Posterior cingulate gyrus (tissue), 11 donors: ENCODE measurements at regions not wholly inside any gene's neighbourhood (a gene's known extent, or its start where the extent isn't known, plus 50 kb on each side); places are given as distances from the start of the nearest gene placed in this dataset.

Source experiments
- DNase-seq, 10 donors: peaks; one replicate each; pipeline versions ENCODE4 v3.0.0 to v3.0.0-alpha.2; 2020 to 2021; ENCODE audit warnings: mixed read lengths in 3 of 10
- intact Hi-C: fragments of 100-400 bp; cut with DNase I; formaldehyde crosslinking; loops from one replicate; pipeline ENCODE4 v1.15.1; 2023

GRCh38 chr1:185593271-185593670 is 140.9 kb upstream of the HMCN1 start:
- intact Hi-C loops, result no loop called here
- DNase-seq, result no peak

DNA sequence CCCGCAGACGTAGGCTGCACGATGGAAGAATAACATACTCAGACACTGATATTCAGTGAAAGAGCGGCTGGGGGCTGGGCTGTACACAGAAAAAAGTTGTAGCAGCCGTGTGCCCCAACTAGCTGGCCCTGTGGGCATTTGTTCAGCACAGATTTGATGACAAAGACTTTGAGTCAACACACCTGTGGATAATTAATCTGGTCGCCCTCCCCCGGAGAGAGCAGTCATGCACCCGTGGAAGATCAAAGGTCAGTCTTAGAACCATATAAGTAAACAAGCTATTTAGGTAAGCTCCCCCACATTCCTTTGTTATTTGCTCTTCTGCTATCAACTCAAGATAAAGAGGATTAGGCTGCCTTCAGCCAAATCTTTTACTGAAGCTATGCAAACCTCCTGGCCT is 148.4 kb upstream of the HMCN1 start:
- DNase-seq, result no peak
- intact Hi-C loops, result no loop called here

DNA sequence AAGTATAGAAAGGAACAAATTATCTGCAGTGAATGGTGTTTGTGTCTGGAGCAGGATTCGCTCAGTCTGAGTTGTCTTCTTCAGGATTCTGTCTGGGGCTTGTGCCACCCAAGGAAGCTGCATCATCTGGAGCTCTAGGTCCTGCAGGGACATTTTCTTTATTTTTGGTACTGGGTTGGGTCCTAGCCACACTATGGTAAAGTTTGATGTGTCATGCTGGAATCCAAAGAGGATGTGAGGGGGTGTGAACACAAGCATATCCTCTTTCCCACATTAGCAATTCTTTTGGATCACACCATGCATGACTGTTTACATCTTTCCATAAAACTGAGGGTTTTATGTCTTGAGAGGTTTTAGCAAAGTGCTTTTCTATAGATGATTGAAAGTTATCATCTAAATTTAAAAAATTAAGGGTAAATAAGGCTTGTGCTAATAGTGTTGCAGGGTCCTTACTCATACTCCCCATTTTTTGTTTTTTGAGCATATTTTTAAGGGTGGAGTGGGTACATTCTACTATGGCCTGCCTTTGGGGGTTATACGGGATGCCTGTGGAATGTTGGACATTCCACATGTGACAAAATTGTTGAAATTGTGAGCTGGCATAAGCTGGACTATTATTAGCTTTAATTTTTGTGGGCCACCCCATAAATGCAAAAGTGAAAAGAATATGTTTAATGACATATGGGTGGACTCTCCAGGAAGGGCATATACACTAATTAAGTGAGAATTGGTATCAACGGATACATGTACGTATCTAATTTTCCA is 152.0 kb upstream of the HMCN1 start:
- intact Hi-C loops, result no loop called here

GRCh38 chr1:185581020-185581419 is 153.2 kb upstream of the HMCN1 start:
- DNase-seq, result no peak
- intact Hi-C loops, result no loop called here

More for the DNA sequence above, 152.0 kb upstream of the HMCN1 start:
- peak in 1 of 10 donors; percentile 8 for DNase-seq

DNA sequence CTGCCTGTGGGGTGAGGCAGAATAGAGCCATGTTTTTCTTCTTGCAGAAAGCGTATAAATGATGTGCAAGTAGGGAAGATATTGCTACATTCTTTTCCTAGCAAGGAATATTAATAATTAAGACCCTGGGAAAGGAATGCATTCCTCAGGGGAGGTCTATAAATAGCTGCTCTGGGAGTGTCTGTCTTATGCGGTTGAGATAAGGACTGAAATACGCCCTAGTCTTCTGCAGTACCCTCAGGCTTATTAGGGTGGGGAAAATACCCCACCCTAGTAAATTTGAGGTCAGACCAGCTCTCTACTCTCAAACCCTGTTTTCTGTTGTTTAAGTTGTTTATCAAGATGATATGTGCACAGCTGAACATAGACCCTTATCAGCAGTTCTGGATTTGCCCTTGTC is 155.9 kb upstream of the HMCN1 start:
- no peak for DNase-seq
- intact Hi-C loops, result no loop called here

DNA sequence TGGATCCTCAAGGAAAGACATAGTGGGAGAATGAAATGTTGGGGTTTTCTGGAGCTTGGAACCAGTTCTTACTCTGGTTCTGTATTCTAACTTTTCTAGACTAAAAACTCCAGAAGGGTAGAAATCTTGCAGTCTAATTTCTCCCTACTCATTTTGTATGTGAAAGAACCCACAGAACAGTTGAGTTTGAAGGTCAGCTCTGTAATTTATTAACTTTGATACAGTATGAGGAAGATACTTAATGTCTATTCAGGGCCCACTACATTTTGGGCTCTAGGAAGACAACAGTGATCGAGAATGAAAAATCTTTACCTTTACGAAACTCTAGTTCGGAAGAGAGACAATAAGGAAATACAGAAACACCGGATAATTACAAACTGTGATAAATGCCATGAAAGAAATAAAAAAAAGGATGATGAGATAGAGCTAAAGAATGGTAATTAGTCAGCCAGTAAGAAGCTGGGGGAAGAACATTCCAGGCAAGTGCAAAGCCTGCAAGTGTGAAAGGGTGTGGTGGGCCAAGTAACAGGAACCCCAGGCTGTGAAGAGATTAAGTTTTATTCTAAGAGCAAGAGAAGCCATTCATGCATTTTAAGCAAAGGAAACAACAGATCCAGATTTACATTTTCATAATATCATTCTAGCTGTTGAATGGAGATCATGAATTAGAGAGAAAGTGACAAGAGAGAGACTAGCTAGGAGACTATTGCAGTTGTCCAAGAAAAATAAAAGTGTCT is 159.9 kb upstream of the HMCN1 start:
- intact Hi-C loops, result no loop called here
- DNase-seq, result no peak

DNA sequence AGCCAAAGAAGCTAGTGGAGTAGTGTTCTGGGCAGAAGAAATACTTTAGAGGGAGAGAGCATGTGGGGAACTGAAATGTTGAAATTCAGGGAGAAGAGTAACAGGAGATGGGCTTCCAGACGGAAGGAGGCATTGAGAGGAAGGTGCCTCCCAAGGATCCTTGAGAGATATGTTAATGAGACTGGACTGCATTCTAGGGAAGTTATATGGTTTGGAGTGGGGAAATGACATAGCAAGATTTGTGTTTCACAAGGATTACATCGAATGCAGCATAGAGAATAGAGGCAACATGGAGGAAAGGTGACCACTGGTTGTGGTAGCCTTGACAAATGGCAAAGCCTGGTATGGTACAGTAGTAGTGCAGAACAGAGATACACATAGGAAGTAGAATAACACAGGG is 160.5 kb upstream of the HMCN1 start:
- intact Hi-C loops, result no loop called here
- DNase-seq, result no peak

- no peak for DNase-seq
- intact Hi-C loops, result no loop called here
Measured at GRCh38 chr1:185573162-185573561, 161.0 kb upstream of the HMCN1 start.

GRCh38 chr1:185570962-185571361 is 163.2 kb upstream of the HMCN1 start:
- no peak for DNase-seq

GRCh38 chr1:185568155-185569123 is 165.8 kb upstream of the HMCN1 start:
- DNase-seq, result no peak
- intact Hi-C loops, result no loop called here

More at GRCh38 chr1:185570962-185571361, 163.2 kb upstream of the HMCN1 start:
- intact Hi-C loops, result no loop called here

- DNase-seq, result no peak
- intact Hi-C loops, result no loop called here
Measured at GRCh38 chr1:185567440-185567839, 166.8 kb upstream of the HMCN1 start.

GRCh38 chr1:185566995-185567394 is 167.2 kb upstream of the HMCN1 start:
- no peak for DNase-seq

DNA sequence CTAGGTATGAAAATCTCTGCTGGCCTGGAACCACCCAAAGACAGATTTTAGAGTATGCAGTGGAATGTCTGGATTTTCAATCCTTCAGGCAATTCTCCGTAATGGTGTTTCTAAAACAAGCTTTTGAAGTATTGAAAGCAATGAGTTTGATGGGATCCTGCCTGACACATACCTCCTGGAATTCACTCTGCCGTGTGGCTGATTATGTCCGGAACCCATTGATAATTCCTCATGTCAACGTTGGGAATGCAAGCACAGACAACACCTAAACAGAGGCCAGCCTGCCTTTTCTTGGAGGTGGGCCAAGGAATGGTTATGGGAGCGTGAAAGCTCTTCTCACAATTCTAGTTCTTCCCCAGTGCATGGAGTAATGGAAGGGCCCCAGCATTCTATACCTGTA is 168.9 kb upstream of the HMCN1 start:
- DNase-seq, result no peak
- intact Hi-C loops, result no loop called here

More at GRCh38 chr1:185566995-185567394, 167.2 kb upstream of the HMCN1 start:
- intact Hi-C loops, result no loop called here

- intact Hi-C loops, result no loop called here
- no peak for DNase-seq
Measured at GRCh38 chr1:185564816-185565215, 169.4 kb upstream of the HMCN1 start.

- intact Hi-C loops, result no loop called here
- no peak for DNase-seq
Measured at GRCh38 chr1:185562461-185563359, 171.5 kb upstream of the HMCN1 start.

DNA sequence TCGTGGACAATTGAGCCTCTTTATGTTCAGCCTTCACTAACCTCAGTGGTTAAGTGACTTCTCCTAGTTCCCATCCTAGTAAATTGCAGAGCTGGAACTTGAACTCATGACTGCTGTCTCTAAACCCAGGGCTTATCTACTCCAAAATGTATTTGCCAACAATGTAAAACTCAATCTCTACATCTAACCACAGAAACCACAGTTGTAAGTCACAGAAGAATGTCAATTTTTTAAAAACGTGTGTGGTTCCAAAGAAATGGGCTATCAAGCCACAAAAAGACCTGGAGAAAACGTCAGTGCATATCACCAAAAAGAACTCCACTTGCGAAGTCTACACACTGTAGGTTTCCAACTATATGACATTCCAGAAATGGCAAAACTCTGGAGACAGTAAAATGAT is 172.6 kb upstream of the HMCN1 start:
- intact Hi-C loops, result no loop called here
- no peak for DNase-seq

- no peak for DNase-seq
- intact Hi-C loops, result no loop called here
Measured at GRCh38 chr1:185560760-185561159, 173.4 kb upstream of the HMCN1 start.

GRCh38 chr1:185559684-185560331 is 174.4 kb upstream of the HMCN1 start:
- DNase-seq, result peak in 5 of 10 donors; percentile 22 to 85 (median 35)
- intact Hi-C loops, result loop anchor here (5.0 kb wide), 1 partner anchor 243 kb away; the partner anchor contains the start of gene IVNS1ABP

DNA sequence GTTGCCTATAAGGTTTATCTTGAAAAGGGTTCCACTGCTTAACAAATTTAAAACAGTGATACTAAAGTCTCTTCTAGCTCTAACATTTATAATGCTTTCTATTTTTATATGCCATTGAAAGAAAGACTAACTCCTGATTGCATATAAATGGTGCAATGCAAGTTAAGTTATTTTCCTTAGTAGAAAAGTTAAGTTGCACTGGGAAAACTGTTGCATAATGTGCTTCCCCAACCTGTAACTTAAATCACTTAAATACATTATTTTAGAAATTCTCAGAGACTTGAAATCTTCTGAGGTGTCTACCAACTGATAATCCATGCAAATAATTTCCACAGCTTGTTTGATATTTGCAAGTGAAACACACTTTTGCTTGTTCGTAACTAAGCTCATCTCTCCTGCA is 175.0 kb upstream of the HMCN1 start:
- intact Hi-C loops, result loop anchor here (5.0 kb wide), 1 partner anchor 242 kb away; the partner anchor contains the start of gene IVNS1ABP

More for the DNA sequence above, 175.0 kb upstream of the HMCN1 start:
- DNase-seq, result no peak
